ENCODE measurements at regions not wholly inside any gene's neighbourhood (a gene's known extent, or its start where the extent isn't known, plus 50 kb on each side); places are given as distances from the start of the nearest gene placed in this dataset.
A peak's percentile ranks its signal among the peaks of the same experiment; 100 is the strongest.

DNA sequence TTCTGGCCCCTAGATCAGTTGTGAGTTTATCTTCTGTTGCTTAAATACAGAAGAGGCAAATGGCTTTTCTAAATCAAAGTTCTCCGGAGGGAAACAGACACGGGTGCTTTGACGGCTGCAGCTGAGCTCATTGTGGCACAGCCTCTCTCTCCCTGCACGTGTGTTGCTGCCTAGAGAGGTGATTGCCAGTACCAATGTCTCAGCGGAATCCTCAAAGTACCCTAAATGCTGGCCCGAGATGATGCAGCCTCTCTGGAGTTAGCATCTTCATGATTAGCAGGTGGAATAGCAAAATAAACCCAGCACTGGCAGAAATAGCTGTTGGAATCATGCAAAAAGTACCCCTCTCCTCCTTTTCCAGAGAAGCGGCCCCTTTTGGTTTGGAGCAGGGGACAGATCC lies 192.2 kb downstream of the PRDM2 start:
- Mint-ChIP-seq H3K27ac (no peak overlapping the region), H3K9me3 (peaks cover 3% of the 10 kb centered on the region), H3K36me3 (ENCODE audit: low read depth) (no peaks in the 10 kb centered on the region), H3K4me3 (peak overlapping the region; percentile 68 to 72 (median 69)), H3K27me3 (ENCODE audit: low read depth) (peaks cover 28% of the 10 kb centered on the region), H3K4me1 (peaks cover 10% of the 10 kb centered on the region)
- TF ChIP-seq, protein P1, sequence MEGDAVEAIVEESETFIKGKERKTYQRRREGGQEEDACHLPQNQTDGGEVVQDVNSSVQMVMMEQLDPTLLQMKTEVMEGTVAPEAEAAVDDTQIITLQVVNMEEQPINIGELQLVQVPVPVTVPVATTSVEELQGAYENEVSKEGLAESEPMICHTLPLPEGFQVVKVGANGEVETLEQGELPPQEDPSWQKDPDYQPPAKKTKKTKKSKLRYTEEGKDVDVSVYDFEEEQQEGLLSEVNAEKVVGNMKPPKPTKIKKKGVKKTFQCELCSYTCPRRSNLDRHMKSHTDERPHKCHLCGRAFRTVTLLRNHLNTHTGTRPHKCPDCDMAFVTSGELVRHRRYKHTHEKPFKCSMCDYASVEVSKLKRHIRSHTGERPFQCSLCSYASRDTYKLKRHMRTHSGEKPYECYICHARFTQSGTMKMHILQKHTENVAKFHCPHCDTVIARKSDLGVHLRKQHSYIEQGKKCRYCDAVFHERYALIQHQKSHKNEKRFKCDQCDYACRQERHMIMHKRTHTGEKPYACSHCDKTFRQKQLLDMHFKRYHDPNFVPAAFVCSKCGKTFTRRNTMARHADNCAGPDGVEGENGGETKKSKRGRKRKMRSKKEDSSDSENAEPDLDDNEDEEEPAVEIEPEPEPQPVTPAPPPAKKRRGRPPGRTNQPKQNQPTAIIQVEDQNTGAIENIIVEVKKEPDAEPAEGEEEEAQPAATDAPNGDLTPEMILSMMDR (IDR thresholded peaks at IDR 0.05; ENCODE audit: unreplicated experiment in 3 of 3): no peak

DNA sequence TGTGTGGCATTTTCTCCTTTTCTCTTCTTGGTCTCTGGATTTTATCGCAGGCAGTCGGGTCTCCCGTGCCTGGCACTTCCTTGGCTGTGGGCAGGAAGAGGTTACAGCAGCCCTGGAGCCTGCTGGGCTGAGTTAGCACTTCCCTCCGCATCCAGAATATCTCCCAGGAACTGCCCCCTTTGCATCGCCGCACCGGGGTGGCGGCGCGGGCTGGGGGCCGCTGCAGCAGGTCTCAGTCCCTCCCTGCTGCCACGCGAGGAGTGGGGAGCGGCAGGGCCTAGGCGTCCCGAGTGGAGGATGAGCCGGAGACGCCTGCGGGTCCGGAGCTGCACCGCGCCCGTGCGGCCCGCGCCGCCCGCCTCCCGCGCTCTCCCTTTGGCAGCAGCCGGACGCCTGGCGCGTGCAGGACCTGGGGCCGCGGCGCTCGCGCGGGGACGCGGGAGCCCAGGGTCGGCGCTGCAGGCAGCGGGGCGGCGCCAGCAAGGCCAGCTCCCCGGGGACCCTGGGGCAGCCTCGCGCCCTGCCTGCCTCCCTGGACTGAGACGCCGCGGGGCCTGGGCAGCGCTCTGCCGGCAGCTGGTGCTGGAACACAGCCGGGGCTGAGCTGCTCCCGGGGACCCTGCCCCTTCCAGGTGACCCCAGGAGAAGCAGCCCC lies 192.8 kb downstream of the PRDM2 start:
- Mint-ChIP-seq H3K27ac (no peak overlapping the region), H3K4me3 (peak overlapping the region; percentile 68 to 77 (median 69)), H3K27me3 (ENCODE audit: low read depth) (peaks cover 34% of the 10 kb centered on the region), H3K4me1 (peaks cover 10% of the 10 kb centered on the region), H3K36me3 (ENCODE audit: low read depth) (no peaks in the 10 kb centered on the region), H3K9me3 (peaks cover 3% of the 10 kb centered on the region)
- TF ChIP-seq, protein P1 (IDR thresholded peaks at IDR 0.05; ENCODE audit: unreplicated experiment in 3 of 3): no peak

DNA sequence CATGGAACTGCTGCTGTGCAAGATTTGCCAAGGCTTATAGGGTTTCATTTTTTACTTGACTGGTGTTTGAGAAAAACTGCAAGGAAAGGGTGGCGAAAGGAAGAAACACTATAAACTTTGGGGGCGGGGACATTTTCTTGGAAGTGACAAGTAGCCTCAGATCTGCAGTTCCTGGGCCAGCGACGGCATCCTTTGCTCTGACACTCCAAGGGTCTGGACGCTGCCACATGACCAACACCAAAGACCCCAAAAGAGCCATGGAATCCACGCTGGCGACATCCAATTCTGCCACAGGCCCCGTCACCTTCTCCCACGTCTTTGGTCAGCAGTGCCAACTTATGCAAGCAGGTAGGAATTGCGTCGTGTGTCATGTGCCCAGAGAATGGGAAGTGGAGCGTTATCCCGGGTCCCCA lies 193.4 kb downstream of the PRDM2 start:
- TF ChIP-seq, protein P1 (IDR thresholded peaks at IDR 0.05; ENCODE audit: unreplicated experiment in 3 of 3): no peak
- peak overlapping the region; percentile 41 to 77 (median 77) for H3K4me3 Mint-ChIP-seq
- H3K27me3 Mint-ChIP-seq (ENCODE audit: low read depth): peaks cover 37% of the 10 kb centered on the region
- peaks cover 3% of the 10 kb centered on the region for H3K9me3 Mint-ChIP-seq
- H3K27ac Mint-ChIP-seq: no peak overlapping the region
- H3K4me1 Mint-ChIP-seq: peaks cover 10% of the 10 kb centered on the region
- no peaks in the 10 kb centered on the region for H3K36me3 Mint-ChIP-seq (ENCODE audit: low read depth)

DNA sequence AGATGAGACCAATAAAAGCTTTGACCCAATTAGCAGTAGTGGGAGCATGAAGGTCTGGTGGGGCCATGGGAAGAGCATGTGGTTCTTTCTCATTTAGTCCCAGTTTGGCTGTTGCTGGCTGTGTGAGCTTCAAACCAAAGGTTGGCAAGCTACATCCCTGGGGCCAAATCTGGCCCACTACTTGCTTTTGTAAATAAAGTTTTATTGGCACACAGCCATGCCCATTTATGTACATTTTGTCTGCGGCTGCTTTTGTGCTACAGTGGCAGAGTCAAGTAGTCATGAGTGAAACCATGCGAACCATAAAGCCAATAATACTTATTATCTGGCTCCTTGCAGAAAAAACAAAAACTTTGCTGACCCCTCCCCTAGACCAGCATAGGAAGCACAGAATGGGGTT lies 196.9 kb downstream of the PRDM2 start:
- TF ChIP-seq, protein P1 (IDR thresholded peaks at IDR 0.05; ENCODE audit: unreplicated experiment in 3 of 3): no peak
- peaks cover 15% of the 10 kb centered on the region for H3K4me1 Mint-ChIP-seq
- H3K27me3 Mint-ChIP-seq (ENCODE audit: low read depth): peaks cover 49% of the 10 kb centered on the region
- no peaks in the 10 kb centered on the region for H3K9me3 Mint-ChIP-seq
- H3K27ac Mint-ChIP-seq: no peak overlapping the region
- no peaks in the 10 kb centered on the region for H3K36me3 Mint-ChIP-seq (ENCODE audit: low read depth)
- no peak overlapping the region for H3K4me3 Mint-ChIP-seq

DNA sequence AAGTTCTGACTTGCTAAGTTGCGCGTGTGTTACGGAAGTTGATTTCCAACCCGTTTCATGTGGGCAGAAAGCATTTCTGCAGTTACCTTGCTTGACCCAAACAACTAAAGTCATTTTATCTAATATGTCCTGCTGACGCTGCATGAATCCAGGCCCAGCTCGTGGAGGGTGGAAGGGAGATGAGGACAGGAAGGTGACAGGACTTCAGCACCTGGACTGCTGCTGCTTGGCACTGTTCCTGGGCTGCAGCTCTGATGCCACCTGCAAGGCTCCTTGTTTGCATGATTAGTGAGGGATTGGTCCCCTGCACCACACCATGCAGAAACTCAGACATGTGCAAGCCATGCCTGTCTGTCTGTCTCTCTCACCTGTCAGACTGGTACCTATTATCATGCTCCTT lies 198.4 kb downstream of the PRDM2 start:
- Mint-ChIP-seq H3K9me3 (peaks cover under 1% of the 10 kb centered on the region), H3K36me3 (ENCODE audit: low read depth) (no peaks in the 10 kb centered on the region), H3K27me3 (ENCODE audit: low read depth) (peaks cover 45% of the 10 kb centered on the region), H3K4me3 (no peak overlapping the region), H3K27ac (no peak overlapping the region), H3K4me1 (peaks cover 8% of the 10 kb centered on the region)
- TF ChIP-seq, protein P1 (IDR thresholded peaks at IDR 0.05; ENCODE audit: unreplicated experiment in 3 of 3): no peak

DNA sequence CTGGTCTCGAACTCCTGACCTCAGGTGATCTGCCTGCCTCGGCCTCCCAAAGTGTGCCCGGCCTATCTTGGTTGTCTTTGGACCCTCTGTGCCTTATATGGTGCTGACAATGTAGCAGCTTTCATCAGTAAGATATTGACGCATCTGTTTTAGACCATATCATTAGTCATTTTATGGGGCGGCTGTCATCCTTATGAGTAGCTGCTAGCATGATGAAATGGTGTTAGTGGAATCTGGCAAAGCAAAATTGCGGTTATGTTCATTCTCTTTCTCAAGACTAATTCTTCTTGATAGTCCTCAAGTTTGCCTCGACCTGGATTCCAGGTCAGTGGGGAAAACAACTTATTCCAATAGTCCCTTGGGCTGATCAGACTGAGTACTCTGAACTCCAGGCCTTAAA lies 199.9 kb downstream of the PRDM2 start:
- H3K27ac Mint-ChIP-seq: no peak overlapping the region
- no peaks in the 10 kb centered on the region for H3K36me3 Mint-ChIP-seq (ENCODE audit: low read depth)
- H3K9me3 Mint-ChIP-seq: peaks cover 11% of the 10 kb centered on the region
- peaks cover 5% of the 10 kb centered on the region for H3K4me1 Mint-ChIP-seq
- H3K27me3 Mint-ChIP-seq (ENCODE audit: low read depth): peaks cover 31% of the 10 kb centered on the region
- H3K4me3 Mint-ChIP-seq: no peak overlapping the region
- TF ChIP-seq, protein P1 (IDR thresholded peaks at IDR 0.05; ENCODE audit: unreplicated experiment in 3 of 3): no peak
